Iris pigment epithelial cell (primary cell): ENCODE measurements at regions not wholly inside any gene's neighbourhood (a gene's known extent, or its start where the extent isn't known, plus 50 kb on each side); places are given as distances from the start of the nearest gene placed in this dataset.
A peak's percentile ranks its signal among the peaks of the same experiment; 100 is the strongest.

ENCODE experiments used
- DNase-seq: peaks from one replicate; pipeline ENCODE4 v3.0.0-alpha.2; 2011; ENCODE audit warnings: low read depth

GRCh38 chr2:19600982-19601381, 242.6 kb upstream of the OSR1 start:
- no peak for DNase-seq

- no peak for DNase-seq
These were observed 242.1 kb upstream of the OSR1 start for GRCh38 chr2:19600506-19600905.

- DNase-seq: no peak
These were observed 240.5 kb upstream of the OSR1 start for GRCh38 chr2:19598971-19599370.

- no peak for DNase-seq
These were observed 233.8 kb upstream of the OSR1 start for GRCh38 chr2:19592197-19592596.

GRCh38 chr2:19589791-19590190, 231.4 kb upstream of the OSR1 start:
- no peak for DNase-seq

GRCh38 chr2:19580830-19581229, 222.4 kb upstream of the OSR1 start:
- DNase-seq: peak; percentile 55

- DNase-seq: no peak
These were observed 221.8 kb upstream of the OSR1 start for GRCh38 chr2:19580264-19580663.

- DNase-seq: no peak
These were observed 221.0 kb upstream of the OSR1 start for GRCh38 chr2:19579461-19579860.

GRCh38 chr2:19577723-19578122, 219.3 kb upstream of the OSR1 start:
- peak; percentile 51 for DNase-seq

- DNase-seq: no peak
These were observed 218.0 kb upstream of the OSR1 start for GRCh38 chr2:19576411-19576810.

- DNase-seq: no peak
These were observed 217.2 kb upstream of the OSR1 start for GRCh38 chr2:19575641-19576040.

- peak; percentile 76 for DNase-seq
These were observed 216.4 kb upstream of the OSR1 start for GRCh38 chr2:19574778-19575260.

- DNase-seq: no peak
These were observed 215.4 kb upstream of the OSR1 start for GRCh38 chr2:19573784-19574183.

- no peak for DNase-seq
These were observed 213.3 kb upstream of the OSR1 start for GRCh38 chr2:19571773-19572172.

- DNase-seq: peak; percentile 58
These were observed 210.9 kb upstream of the OSR1 start for GRCh38 chr2:19569300-19569791.

- DNase-seq: no peak
These were observed 210.4 kb upstream of the OSR1 start for GRCh38 chr2:19568809-19569208.

GRCh38 chr2:19560785-19561184, 202.4 kb upstream of the OSR1 start:
- no peak for DNase-seq

- no peak for DNase-seq
These were observed 201.3 kb upstream of the OSR1 start for GRCh38 chr2:19559596-19560240.

- DNase-seq: no peak
These were observed 198.2 kb upstream of the OSR1 start for GRCh38 chr2:19556648-19557047.

- DNase-seq: no peak
These were observed 196.1 kb upstream of the OSR1 start for GRCh38 chr2:19554520-19554919.

- DNase-seq: no peak
These were observed 193.8 kb upstream of the OSR1 start for GRCh38 chr2:19552270-19552669.

- no peak for DNase-seq
These were observed 192.3 kb upstream of the OSR1 start for GRCh38 chr2:19550750-19551149.

- DNase-seq: no peak
These were observed 191.4 kb upstream of the OSR1 start for GRCh38 chr2:19549821-19550220.

- DNase-seq: no peak
These were observed 189.7 kb upstream of the OSR1 start for GRCh38 chr2:19548116-19548515.
